Transverse colon (tissue), 3 donors: ENCODE measurements at regions not wholly inside any gene's neighbourhood (a gene's known extent, or its start where the extent isn't known, plus 50 kb on each side); places are given as distances from the start of the nearest gene placed in this dataset.

Experiments used
- CTCF ChIP-seq, 5 experiments: fragments of 200-600 bp in 3 of 5; fragments of 450-650 bp in 2 of 5; sonication (generic) in 3 of 5; IDR thresholded peaks; 1 replicate in 2 of 5; 2 replicates in 3 of 5; pipeline ENCODE4 v1.5.1; 2016 to 2017; ENCODE audit warnings: antibody characterized with exemption in 5 of 5, inconsistent platforms in 3 of 5, mild to moderate bottlenecking in 2 of 5, moderate library complexity in 1 of 5
- EP300 ChIP-seq: sonication (generic); formaldehyde crosslinking; IDR thresholded peaks from one replicate; pipeline ENCODE4 v1.6.1; 2017; ENCODE audit warnings: antibody characterized with exemption, low read depth
- POLR2A ChIP-seq: fragments of 450-650 bp; IDR thresholded peaks from one replicate; pipeline ENCODE4 v1.6.1; 2016; ENCODE audit warnings: antibody characterized with exemption, mild to moderate bottlenecking, moderate library complexity

- TF ChIP-seq CTCF (IDR thresholded peaks at IDR 0.05) (no peak), EP300 (no peak), POLR2A (no peak)
These were observed 1562.4 kb upstream of the TMEM132C start for GRCh38 chr12:126704609-126705008.
